HG02588 (cell line): ENCODE measurements at regions not wholly inside any gene's neighbourhood (a gene's known extent, or its start where the extent isn't known, plus 50 kb on each side); places are given as distances from the start of the nearest gene placed in this dataset.
"Not testable (repeated sequence)": the region's sequence is repeated elsewhere in the genome, so short reads cannot be mapped to it uniquely, and the experiment has no call there.

Experiments used
- ATAC-seq: cut with Tn5 transposase; IDR thresholded peaks from one replicate; pipeline ENCODE4 v1.9.1; 2021; ENCODE audit warnings: mild to moderate bottlenecking, moderate library complexity; ENCODE audit not compliant: unreplicated experiment

DNA sequence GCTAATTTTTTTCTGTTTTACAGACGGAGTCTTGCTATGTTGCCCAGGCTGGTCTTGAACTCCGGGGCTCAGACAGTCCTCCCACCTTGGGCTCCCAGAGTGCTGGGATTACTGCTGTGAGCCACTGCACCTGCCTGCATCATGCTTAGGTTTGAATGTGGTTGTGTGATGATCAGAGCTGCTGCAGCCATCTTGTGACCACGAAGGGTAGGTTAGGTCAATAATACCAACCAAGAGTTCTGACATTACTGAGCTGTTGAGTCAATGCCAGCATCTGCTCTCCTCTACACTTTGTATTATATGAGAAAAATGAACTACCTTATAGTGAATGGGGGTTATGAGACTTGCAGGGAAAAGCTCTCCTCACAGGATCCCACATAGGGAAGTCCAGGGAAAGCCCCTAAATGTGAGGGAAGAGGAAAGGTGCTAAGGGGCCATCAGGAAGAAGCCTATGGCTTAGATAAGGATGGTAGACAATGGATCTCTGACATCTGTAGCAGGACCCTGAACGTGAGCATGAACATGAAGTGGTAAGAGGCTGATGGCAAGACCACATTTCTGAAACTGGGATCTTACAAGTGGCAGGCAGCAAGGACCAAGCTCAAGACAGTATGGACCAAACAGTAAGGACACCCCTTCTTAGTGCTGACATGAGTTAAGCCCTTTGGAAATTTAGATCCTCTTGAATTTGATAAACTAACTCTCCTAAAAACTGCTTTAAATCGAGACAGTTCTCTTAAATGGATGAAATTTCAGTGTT lies 75.7 kb upstream of the ZNF169 start:
- ATAC-seq = no peak

DNA sequence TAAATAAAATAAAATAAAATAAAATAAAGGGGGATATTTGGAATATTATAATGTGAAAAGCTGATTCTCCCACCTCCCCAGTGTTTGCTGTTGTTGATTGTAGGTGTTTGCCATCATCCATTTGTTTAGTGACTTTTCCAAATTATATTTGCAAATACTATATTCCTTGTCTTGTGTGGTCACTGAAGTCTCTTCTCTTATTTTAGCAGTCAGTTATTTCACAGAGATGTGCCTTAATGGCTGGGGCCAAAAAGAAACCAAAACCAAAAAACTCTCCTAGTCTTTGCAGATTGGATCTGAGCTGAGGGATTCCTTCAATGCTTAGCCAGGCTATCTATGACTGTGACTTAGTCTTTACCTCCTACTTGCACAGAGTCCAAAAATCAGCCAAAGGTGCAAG lies 70.9 kb upstream of the ZNF169 start:
- ATAC-seq = no peak

- not testable (repeated sequence) for ATAC-seq
These were observed 67.4 kb upstream of the ZNF169 start for GRCh38 chr9:94191706-94192105.

- no peak for ATAC-seq
These were observed 60.7 kb upstream of the ZNF169 start for GRCh38 chr9:94198414-94198813.

DNA sequence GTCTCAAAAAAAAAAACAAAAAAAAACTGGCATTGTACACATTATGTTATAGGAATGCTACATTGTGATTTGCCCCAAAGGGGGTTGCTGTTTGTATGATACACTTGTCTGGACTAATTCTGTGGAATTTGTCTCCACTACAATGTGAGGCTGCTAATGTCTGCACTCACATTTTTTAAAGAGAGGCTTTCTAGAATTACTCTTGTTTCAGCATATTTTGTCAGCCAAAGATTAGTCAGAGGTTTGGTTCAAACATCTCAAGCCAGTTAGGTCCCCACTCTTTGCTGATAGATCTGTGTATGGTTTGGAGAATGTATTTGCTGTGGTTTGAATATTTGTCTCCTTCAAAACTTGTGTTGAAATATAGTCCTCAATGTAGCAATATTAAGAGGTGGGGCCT lies 59.3 kb upstream of the ZNF169 start:
- no peak for ATAC-seq

GRCh38 chr9:94204174-94204573 lies 54.9 kb upstream of the ZNF169 start:
- ATAC-seq = no peak

GRCh38 chr9:94207781-94208180 lies 51.3 kb upstream of the ZNF169 start:
- no peak for ATAC-seq
